NCI-H510A (cell line): ENCODE measurements at regions not wholly inside any gene's neighbourhood (a gene's known extent, or its start where the extent isn't known, plus 50 kb on each side); places are given as distances from the start of the nearest gene placed in this dataset.
"Not testable (repeated sequence)": the region's sequence is repeated elsewhere in the genome, so short reads cannot be mapped to it uniquely, and the experiment has no call there.

Experiments used
- DNase-seq: peaks from one replicate; lab custom pipeline; 2025; lab: John Stamatoyannopoulos, UW

- no peak for DNase-seq
These were observed 220.9 kb upstream of the KCNK2 start for GRCh38 chr1:214861615-214862014.

- DNase-seq = no peak
These were observed 220.1 kb upstream of the KCNK2 start for GRCh38 chr1:214862421-214862820.

GRCh38 chr1:214864896-214865688 is 217.4 kb upstream of the KCNK2 start:
- no peak for DNase-seq

GRCh38 chr1:214870426-214870825 is 212.1 kb upstream of the KCNK2 start:
- not testable (repeated sequence) for DNase-seq

GRCh38 chr1:214880956-214881355 is 201.6 kb upstream of the KCNK2 start:
- no peak for DNase-seq

GRCh38 chr1:214882616-214883015 is 199.9 kb upstream of the KCNK2 start:
- DNase-seq = no peak

GRCh38 chr1:214895011-214895600 is 187.4 kb upstream of the KCNK2 start:
- no peak for DNase-seq

GRCh38 chr1:214896921-214897320 is 185.6 kb upstream of the KCNK2 start:
- no peak for DNase-seq

GRCh38 chr1:214897581-214897980 is 185.0 kb upstream of the KCNK2 start:
- DNase-seq = no peak

GRCh38 chr1:214898161-214898560 is 184.4 kb upstream of the KCNK2 start:
- DNase-seq = no peak

- DNase-seq = no peak
These were observed 183.8 kb upstream of the KCNK2 start for GRCh38 chr1:214898718-214899117.

- DNase-seq = no peak
These were observed 182.6 kb upstream of the KCNK2 start for GRCh38 chr1:214899908-214900460.

- DNase-seq = no peak
These were observed 181.9 kb upstream of the KCNK2 start for GRCh38 chr1:214900590-214900989.

- DNase-seq = no peak
These were observed 180.8 kb upstream of the KCNK2 start for GRCh38 chr1:214901718-214902117.

- DNase-seq = no peak
These were observed 179.8 kb upstream of the KCNK2 start for GRCh38 chr1:214902636-214903320.

- no peak for DNase-seq
These were observed 170.4 kb upstream of the KCNK2 start for GRCh38 chr1:214912127-214912526.

GRCh38 chr1:214913966-214914365 is 168.6 kb upstream of the KCNK2 start:
- DNase-seq = no peak

GRCh38 chr1:214917081-214917635 is 165.4 kb upstream of the KCNK2 start:
- DNase-seq = no peak

- no peak for DNase-seq
These were observed 163.8 kb upstream of the KCNK2 start for GRCh38 chr1:214918745-214919144.

- DNase-seq = no peak
These were observed 162.2 kb upstream of the KCNK2 start for GRCh38 chr1:214920337-214920736.

GRCh38 chr1:214923278-214923915 is 159.1 kb upstream of the KCNK2 start:
- DNase-seq = no peak

GRCh38 chr1:214927796-214928195 is 154.7 kb upstream of the KCNK2 start:
- no peak for DNase-seq
